Ishikawa (cell line): ENCODE measurements at regions not wholly inside any gene's neighbourhood (a gene's known extent, or its start where the extent isn't known, plus 50 kb on each side); places are given as distances from the start of the nearest gene placed in this dataset.

Experiments
- CEBPB ChIP-seq: IDR thresholded peaks from 2 replicates; pipeline ENCODE4 v1.6.1; 2012
- CREB1 ChIP-seq: IDR thresholded peaks from 2 replicates; pipeline ENCODE4 v1.6.1; 2012; ENCODE audit warnings: low read depth
- EGR1 ChIP-seq: IDR thresholded peaks from 2 replicates; pipeline ENCODE4 v1.6.1; 2012
- EP300 ChIP-seq: IDR thresholded peaks from 2 replicates; pipeline ENCODE4 v1.6.1; 2012; ENCODE audit warnings: borderline replicate concordance
- FOXM1 ChIP-seq: IDR thresholded peaks from 2 replicates; pipeline ENCODE4 v1.6.1; 2012; ENCODE audit warnings: low read depth, borderline replicate concordance
- NFIC ChIP-seq: IDR thresholded peaks from 2 replicates; pipeline ENCODE4 v1.6.1; 2012
- RAD21 ChIP-seq: IDR thresholded peaks from 2 replicates; pipeline ENCODE4 v1.6.1; 2012; ENCODE audit warnings: low read depth
- TAF1 ChIP-seq: IDR thresholded peaks from 2 replicates; pipeline ENCODE4 v1.6.1; 2012; ENCODE audit warnings: low read depth, mild to moderate bottlenecking
- TCF12 ChIP-seq: IDR thresholded peaks from 2 replicates; pipeline ENCODE4 v1.6.1; 2012; ENCODE audit warnings: low read depth
- TEAD4 ChIP-seq: IDR thresholded peaks from 2 replicates; pipeline ENCODE4 v1.6.1; 2012
- USF1 ChIP-seq: IDR thresholded peaks from 2 replicates; pipeline ENCODE4 v1.6.1; 2012
- YY1 ChIP-seq: IDR thresholded peaks from 2 replicates; pipeline ENCODE4 v1.6.1; 2012; ENCODE audit warnings: low read depth
- ZBTB7A ChIP-seq: IDR thresholded peaks from 2 replicates; pipeline ENCODE4 v1.6.1; 2012; ENCODE audit warnings: low read depth
- TF ChIP-seq, protein P1 (sequence below): IDR thresholded peaks from 2 replicates; pipeline ENCODE4 v1.6.1; 2012; ENCODE audit warnings: low read depth, mild to moderate bottlenecking
- TF ChIP-seq, protein P2 (sequence below): IDR thresholded peaks from 2 replicates; pipeline ENCODE4 v1.6.1; 2012

DNA sequence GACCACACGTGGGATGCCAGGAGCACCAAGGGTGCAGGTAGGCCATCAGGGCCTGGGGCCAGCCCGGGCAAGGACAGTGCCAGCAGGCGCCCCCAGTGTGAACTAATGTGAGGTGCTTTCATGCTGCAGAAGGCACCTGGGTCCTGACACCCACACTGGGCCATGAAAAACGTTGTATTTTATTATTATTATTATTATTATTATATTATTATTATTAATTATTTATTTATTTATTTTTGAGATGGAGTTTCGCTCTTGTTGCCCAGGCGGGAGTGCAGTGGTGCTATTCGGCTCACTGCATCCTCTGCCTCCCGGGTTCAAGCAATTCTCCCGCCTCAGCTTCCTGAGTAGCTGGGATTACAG is 1267.3 kb downstream of the BRD1 start:
- no peak for TF ChIP-seq TEAD4
- no peak for TF ChIP-seq TCF12
- no peak for TF ChIP-seq TAF1
- no peak for TF ChIP-seq ZBTB7A
- TF ChIP-seq, protein P1, sequence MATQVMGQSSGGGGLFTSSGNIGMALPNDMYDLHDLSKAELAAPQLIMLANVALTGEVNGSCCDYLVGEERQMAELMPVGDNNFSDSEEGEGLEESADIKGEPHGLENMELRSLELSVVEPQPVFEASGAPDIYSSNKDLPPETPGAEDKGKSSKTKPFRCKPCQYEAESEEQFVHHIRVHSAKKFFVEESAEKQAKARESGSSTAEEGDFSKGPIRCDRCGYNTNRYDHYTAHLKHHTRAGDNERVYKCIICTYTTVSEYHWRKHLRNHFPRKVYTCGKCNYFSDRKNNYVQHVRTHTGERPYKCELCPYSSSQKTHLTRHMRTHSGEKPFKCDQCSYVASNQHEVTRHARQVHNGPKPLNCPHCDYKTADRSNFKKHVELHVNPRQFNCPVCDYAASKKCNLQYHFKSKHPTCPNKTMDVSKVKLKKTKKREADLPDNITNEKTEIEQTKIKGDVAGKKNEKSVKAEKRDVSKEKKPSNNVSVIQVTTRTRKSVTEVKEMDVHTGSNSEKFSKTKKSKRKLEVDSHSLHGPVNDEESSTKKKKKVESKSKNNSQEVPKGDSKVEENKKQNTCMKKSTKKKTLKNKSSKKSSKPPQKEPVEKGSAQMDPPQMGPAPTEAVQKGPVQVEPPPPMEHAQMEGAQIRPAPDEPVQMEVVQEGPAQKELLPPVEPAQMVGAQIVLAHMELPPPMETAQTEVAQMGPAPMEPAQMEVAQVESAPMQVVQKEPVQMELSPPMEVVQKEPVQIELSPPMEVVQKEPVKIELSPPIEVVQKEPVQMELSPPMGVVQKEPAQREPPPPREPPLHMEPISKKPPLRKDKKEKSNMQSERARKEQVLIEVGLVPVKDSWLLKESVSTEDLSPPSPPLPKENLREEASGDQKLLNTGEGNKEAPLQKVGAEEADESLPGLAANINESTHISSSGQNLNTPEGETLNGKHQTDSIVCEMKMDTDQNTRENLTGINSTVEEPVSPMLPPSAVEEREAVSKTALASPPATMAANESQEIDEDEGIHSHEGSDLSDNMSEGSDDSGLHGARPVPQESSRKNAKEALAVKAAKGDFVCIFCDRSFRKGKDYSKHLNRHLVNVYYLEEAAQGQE, result no peak
- TF ChIP-seq FOXM1, result no peak
- TF ChIP-seq CREB1, result no peak
- no peak for TF ChIP-seq CEBPB
- no peak for TF ChIP-seq RAD21
- TF ChIP-seq, protein P2, sequence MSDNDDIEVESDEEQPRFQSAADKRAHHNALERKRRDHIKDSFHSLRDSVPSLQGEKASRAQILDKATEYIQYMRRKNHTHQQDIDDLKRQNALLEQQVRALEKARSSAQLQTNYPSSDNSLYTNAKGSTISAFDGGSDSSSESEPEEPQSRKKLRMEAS, result no peak
- TF ChIP-seq NFIC, result no peak
- TF ChIP-seq USF1, result no peak
- TF ChIP-seq EGR1, result no peak
- no peak for TF ChIP-seq YY1
- no peak for TF ChIP-seq EP300

- TF ChIP-seq TAF1 (no peak), RAD21 (no peak), CEBPB (no peak), NFIC (no peak), TCF12 (no peak), EGR1 (no peak), ZBTB7A (no peak), CREB1 (no peak), FOXM1 (no peak), EP300 (no peak), USF1 (no peak), TEAD4 (no peak), YY1 (no peak)
- TF ChIP-seq, protein P2, result no peak
- TF ChIP-seq, protein P1, result no peak
Measured at GRCh38 chr22:48559647-48560388, 1267.9 kb downstream of the BRD1 start.

- TF ChIP-seq YY1 (no peak), EP300 (no peak), USF1 (no peak), ZBTB7A (no peak), RAD21 (no peak), TEAD4 (no peak), FOXM1 (no peak), CEBPB (no peak), TCF12 (no peak), CREB1 (no peak)
Measured at GRCh38 chr22:48558606-48559402, 1268.9 kb downstream of the BRD1 start.

DNA sequence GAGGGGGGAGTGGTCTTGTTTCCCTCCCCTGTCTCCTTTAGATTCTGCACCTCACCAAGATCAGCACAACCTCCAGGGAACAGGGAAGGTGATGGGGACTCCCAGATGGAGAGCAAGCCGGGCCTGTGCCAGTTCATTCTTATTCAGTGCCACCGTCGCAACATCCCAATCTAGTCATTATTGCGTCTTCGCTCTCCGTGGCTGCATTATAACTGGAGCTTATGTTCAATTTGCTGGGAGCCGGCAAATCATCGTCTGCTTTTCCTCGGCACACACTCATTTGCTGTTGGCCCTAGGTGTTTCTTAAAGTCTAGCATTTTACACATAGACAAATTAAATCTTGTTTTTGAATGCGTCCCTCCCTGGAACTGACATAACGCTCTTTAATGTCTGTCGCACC is 1269.7 kb downstream of the BRD1 start:
- TF ChIP-seq EGR1 (no peak), TAF1 (no peak), CREB1 (no peak), NFIC (no peak), CEBPB (no peak), YY1 (no peak), RAD21 (no peak), TCF12 (no peak), ZBTB7A (no peak)
- TF ChIP-seq, protein P2, result no peak
- TF ChIP-seq, protein P1, result no peak
